B cell (primary cell): ENCODE measurements at regions not wholly inside any gene's neighbourhood (a gene's known extent, or its start where the extent isn't known, plus 50 kb on each side); places are given as distances from the start of the nearest gene placed in this dataset.

Experiments
- CTCF ChIP-seq: fragments of 200-600 bp; IDR thresholded peaks from one replicate; pipeline ENCODE4 v1.8.0; 2022; ENCODE audit warnings: antibody characterized with exemption, mild to moderate bottlenecking
- EZH2 ChIP-seq: IDR thresholded peaks from 2 replicates; pipeline ENCODE4 v1.6.1; 2012; ENCODE audit warnings: borderline replicate concordance, low read depth, mild to moderate bottlenecking, moderate library complexity, low read length; ENCODE audit not compliant: insufficient read depth, poor library complexity, severe bottlenecking

- TF ChIP-seq CTCF (no peak), EZH2 (no peak)
Measured at GRCh38 chr9:30103647-30104394, 2280.6 kb upstream of the ACO1 start.
